Suprapubic skin (tissue), 2 donors: ENCODE measurements at regions not wholly inside any gene's neighbourhood (a gene's known extent, or its start where the extent isn't known, plus 50 kb on each side); places are given as distances from the start of the nearest gene placed in this dataset.
"Not testable (repeated sequence)": the region's sequence is repeated elsewhere in the genome, so short reads cannot be mapped to it uniquely, and the experiment has no call there.

Experiments
- EP300 ChIP-seq: sonication (generic); formaldehyde crosslinking; IDR thresholded peaks from one replicate; pipeline ENCODE4 v1.6.1; 2017; ENCODE audit warnings: antibody characterized with exemption
- POLR2A ChIP-seq, 2 donors: fragments of 450-650 bp; IDR thresholded peaks; one replicate each; pipeline ENCODE4 v1.6.1; 2017; ENCODE audit warnings: antibody characterized with exemption in 2 of 2, mild to moderate bottlenecking in 2 of 2, moderate library complexity in 2 of 2

- TF ChIP-seq EP300; POLR2A (IDR thresholded peaks at IDR 0.05): not testable (repeated sequence)
Observed at GRCh38 chr16:52333673-52334072, 213.3 kb downstream of the TOX3 start.
